Prostate gland (tissue), 2 donors: ENCODE measurements at regions not wholly inside any gene's neighbourhood (a gene's known extent, or its start where the extent isn't known, plus 50 kb on each side); places are given as distances from the start of the nearest gene placed in this dataset.

Source experiments
- POLR2A ChIP-seq: fragments of 450-650 bp; IDR thresholded peaks from one replicate; pipeline ENCODE4 v1.6.1; 2016; ENCODE audit warnings: antibody characterized with exemption, mild to moderate bottlenecking
- POLR2AphosphoS5 ChIP-seq: sonication (generic); formaldehyde crosslinking; IDR thresholded peaks from one replicate; pipeline ENCODE4 v1.6.1; 2017; ENCODE audit warnings: antibody characterized with exemption
- TF ChIP-seq, protein P1 (sequence below), 4 experiments: fragments of 200-600 bp in 2 of 4; fragments of 450-650 bp in 2 of 4; sonication (generic) in 2 of 4; IDR thresholded peaks; 1 replicate in 3 of 4; 2 replicates in 1 of 4; pipeline ENCODE4 v1.5.1; 2016 to 2019; ENCODE audit warnings: antibody characterized with exemption in 4 of 4, mild to moderate bottlenecking in 2 of 4, moderate library complexity in 2 of 4

- TF ChIP-seq, protein P1, sequence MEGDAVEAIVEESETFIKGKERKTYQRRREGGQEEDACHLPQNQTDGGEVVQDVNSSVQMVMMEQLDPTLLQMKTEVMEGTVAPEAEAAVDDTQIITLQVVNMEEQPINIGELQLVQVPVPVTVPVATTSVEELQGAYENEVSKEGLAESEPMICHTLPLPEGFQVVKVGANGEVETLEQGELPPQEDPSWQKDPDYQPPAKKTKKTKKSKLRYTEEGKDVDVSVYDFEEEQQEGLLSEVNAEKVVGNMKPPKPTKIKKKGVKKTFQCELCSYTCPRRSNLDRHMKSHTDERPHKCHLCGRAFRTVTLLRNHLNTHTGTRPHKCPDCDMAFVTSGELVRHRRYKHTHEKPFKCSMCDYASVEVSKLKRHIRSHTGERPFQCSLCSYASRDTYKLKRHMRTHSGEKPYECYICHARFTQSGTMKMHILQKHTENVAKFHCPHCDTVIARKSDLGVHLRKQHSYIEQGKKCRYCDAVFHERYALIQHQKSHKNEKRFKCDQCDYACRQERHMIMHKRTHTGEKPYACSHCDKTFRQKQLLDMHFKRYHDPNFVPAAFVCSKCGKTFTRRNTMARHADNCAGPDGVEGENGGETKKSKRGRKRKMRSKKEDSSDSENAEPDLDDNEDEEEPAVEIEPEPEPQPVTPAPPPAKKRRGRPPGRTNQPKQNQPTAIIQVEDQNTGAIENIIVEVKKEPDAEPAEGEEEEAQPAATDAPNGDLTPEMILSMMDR (IDR thresholded peaks at IDR 0.05), result no peak
- no peak for TF ChIP-seq POLR2AphosphoS5
- TF ChIP-seq POLR2A, result no peak
Measured at GRCh38 chr21:32192291-32193097, 86.4 kb downstream of the MIS18A start.
